ENCODE measurements at regions not wholly inside any gene's neighbourhood (a gene's known extent, or its start where the extent isn't known, plus 50 kb on each side); places are given as distances from the start of the nearest gene placed in this dataset.

DNA sequence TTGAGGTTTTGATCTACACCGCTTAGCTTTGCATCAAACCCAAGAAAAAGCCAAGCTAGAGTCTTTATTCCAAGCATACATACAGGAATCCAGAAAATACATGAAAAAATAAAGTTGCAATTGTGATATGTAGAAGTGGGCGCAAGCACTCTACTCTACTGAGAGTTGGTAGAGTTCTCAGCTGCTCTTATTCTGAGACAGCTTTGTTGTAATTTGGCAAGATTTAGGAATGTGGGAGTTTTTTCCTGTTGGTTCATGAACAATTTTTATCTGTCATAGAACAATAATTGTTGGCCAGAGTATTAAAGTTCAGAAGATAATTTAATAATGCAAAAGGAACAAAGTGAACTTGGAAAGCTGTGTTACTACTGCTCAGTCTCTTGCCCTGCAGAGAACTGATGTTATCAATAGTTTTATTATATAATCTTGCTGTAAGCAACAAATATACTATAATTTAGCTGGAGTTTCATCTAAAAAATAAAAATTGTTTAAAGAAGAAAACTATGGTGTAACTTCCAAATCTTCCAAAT lies 302.0 kb upstream of the RND3 start:
- ChIA-PET POLR2A (no interaction called here), CTCF (no interaction called here)
- no peak overlapping the region for H3K27ac ChIP-seq (ENCODE audit: low read depth, low read length)
- H3K27ac Mint-ChIP-seq, result no peak overlapping the region
- H3K4me1 ChIP-seq (ENCODE audit: control insufficient read depth in 2 of 2, insufficient read depth in 2 of 2, low read length in 2 of 2), result no peaks in the 10 kb centered on the region
- peaks cover 0 to 13% (median 0%) of the 10 kb centered on the region in 5 donors for H3K27me3 Mint-ChIP-seq
- ATAC-seq (no peak), DNase-seq (no peak)
- intact Hi-C loops (cut with micrococcal nuclease), result no loop called here
- no peaks in the 10 kb centered on the region for H3K36me3 ChIP-seq (ENCODE audit: control insufficient read depth in 2 of 3, insufficient read depth in 3 of 3, low read length in 3 of 3)
- peaks cover 0 to 4% (median 0%) of the 10 kb centered on the region in 3 experiments for H3K9me3 ChIP-seq (ENCODE audit: control insufficient read depth in 2 of 3, low read length in 3 of 3)
- no peak overlapping the region for H3K4me3 Mint-ChIP-seq
- H3K27me3 ChIP-seq (ENCODE audit: control insufficient read depth in 2 of 2, insufficient read depth in 2 of 2, low read length in 2 of 2), result no peaks in the 10 kb centered on the region
- no peaks in the 10 kb centered on the region for H3K36me3 Mint-ChIP-seq
- H3K4me3 ChIP-seq (ENCODE audit: low read length), result no peak overlapping the region
- no peaks in the 10 kb centered on the region for H3K4me1 Mint-ChIP-seq
- H3K9me3 Mint-ChIP-seq, result peaks cover 0 to 12% (median 4%) of the 10 kb centered on the region in 11 donors

DNA sequence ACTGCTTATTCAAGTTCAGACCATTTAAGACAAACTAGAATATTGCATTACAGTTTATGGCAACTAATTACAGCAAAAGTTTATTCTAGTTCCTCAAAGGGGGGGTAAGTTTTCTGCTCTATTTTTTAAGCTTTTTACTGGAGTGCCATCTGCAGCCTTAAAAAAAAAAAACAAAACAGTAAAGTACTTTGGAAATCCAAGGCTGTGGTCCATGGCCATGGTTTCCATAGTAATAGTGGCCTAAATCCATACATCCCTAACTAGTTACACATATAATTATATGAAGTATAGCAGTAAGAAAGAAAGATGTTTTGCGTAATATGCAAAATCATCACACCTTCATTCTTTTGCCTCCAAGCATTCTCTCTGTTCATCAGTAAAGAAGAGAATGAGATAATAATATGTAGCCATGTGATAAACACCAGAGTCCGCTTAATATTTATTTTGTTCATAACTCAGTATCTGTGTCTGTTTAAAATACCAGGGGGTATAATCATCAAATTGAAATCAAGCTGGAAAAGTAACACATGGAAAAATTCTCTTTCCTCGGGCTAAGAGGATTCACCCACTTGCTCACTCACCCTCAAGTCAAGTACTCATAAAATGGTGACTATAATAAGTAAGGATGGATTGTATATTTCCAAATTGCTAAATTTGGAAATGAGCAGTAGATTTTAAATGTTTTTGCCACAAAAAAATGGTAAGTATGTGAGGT lies 301.1 kb upstream of the RND3 start:
- no peak for ATAC-seq
- POLR2A ChIA-PET, result no interaction called here
- no peak overlapping the region for H3K4me3 Mint-ChIP-seq
- no peaks in the 10 kb centered on the region for H3K4me1 ChIP-seq (ENCODE audit: control insufficient read depth in 2 of 2, insufficient read depth in 2 of 2, low read length in 2 of 2)
- no peak overlapping the region for H3K27ac Mint-ChIP-seq
- H3K27me3 Mint-ChIP-seq, result peaks cover 0 to 8% (median 0%) of the 10 kb centered on the region in 5 donors
- H3K4me1 Mint-ChIP-seq, result no peaks in the 10 kb centered on the region
- no peaks in the 10 kb centered on the region for H3K27me3 ChIP-seq (ENCODE audit: control insufficient read depth in 2 of 2, insufficient read depth in 2 of 2, low read length in 2 of 2)
- peaks cover 0 to 4% (median 0%) of the 10 kb centered on the region in 3 experiments for H3K9me3 ChIP-seq (ENCODE audit: control insufficient read depth in 2 of 3, low read length in 3 of 3)
- H3K36me3 Mint-ChIP-seq, result no peaks in the 10 kb centered on the region
- peaks cover 0 to 12% (median 2%) of the 10 kb centered on the region in 11 donors for H3K9me3 Mint-ChIP-seq
- no peak for DNase-seq
- H3K4me3 ChIP-seq (ENCODE audit: low read length), result no peak overlapping the region
- H3K36me3 ChIP-seq (ENCODE audit: control insufficient read depth in 2 of 3, insufficient read depth in 3 of 3, low read length in 3 of 3), result no peaks in the 10 kb centered on the region
- intact Hi-C loops (cut with micrococcal nuclease), result no loop called here
- no peak overlapping the region for H3K27ac ChIP-seq (ENCODE audit: low read depth, low read length)
- CTCF ChIA-PET, result no interaction called here

DNA sequence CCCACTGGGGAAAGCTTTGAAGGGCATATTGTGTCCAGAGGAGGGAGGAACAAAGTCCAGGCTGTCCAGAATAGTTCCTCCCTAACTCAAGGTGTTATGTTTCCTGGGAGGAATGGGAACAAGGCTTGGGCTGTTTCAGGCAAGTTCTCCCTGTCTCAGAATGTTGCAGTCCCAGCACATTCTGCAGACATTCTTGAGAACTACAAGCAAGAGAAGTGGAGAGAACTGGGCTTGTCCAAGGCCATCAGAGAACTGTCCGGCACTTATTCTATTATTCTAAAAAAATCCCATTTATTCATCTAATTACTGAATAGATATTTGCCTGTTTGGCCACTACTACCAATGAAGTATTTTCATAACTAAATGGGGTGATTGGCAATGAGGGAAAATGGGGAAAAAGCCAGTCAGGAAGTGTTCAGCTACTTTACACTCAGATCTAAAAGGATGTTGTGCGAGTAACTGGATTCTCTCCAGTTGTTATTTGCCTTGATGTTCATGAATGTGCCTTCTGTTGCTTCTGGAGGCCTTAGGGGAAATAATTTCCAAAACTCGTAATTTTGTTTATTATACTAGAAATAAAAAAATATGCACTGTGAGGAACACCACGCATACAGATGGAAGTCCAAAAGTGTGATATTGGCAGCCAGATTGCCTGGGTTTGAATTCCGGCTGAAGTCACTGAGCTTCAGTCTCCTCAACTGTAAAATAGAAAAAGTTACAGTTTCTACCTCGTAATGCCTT lies 300.1 kb upstream of the RND3 start:
- Mint-ChIP-seq H3K4me3 (no peak overlapping the region), H3K27me3 (peaks cover 0 to 4% (median 0%) of the 10 kb centered on the region in 5 donors), H3K27ac (no peak overlapping the region), H3K36me3 (no peaks in the 10 kb centered on the region), H3K9me3 (peaks cover 0 to 12% (median 2%) of the 10 kb centered on the region in 11 donors), H3K4me1 (no peaks in the 10 kb centered on the region)
- H3K27ac ChIP-seq (ENCODE audit: low read depth, low read length), result no peak overlapping the region
- H3K4me3 ChIP-seq (ENCODE audit: low read length), result no peak overlapping the region
- CTCF ChIA-PET, result no interaction called here
- no peaks in the 10 kb centered on the region for H3K4me1 ChIP-seq (ENCODE audit: control insufficient read depth in 2 of 2, insufficient read depth in 2 of 2, low read length in 2 of 2)
- POLR2A ChIA-PET, result no interaction called here
- no peak for DNase-seq
- H3K27me3 ChIP-seq (ENCODE audit: control insufficient read depth in 2 of 2, insufficient read depth in 2 of 2, low read length in 2 of 2), result no peaks in the 10 kb centered on the region
- no peaks in the 10 kb centered on the region for H3K36me3 ChIP-seq (ENCODE audit: control insufficient read depth in 2 of 3, insufficient read depth in 3 of 3, low read length in 3 of 3)
- peaks cover 0 to 4% (median 0%) of the 10 kb centered on the region in 3 experiments for H3K9me3 ChIP-seq (ENCODE audit: control insufficient read depth in 2 of 3, low read length in 3 of 3)
- ATAC-seq, result no peak
- intact Hi-C loops (cut with micrococcal nuclease), result no loop called here

DNA sequence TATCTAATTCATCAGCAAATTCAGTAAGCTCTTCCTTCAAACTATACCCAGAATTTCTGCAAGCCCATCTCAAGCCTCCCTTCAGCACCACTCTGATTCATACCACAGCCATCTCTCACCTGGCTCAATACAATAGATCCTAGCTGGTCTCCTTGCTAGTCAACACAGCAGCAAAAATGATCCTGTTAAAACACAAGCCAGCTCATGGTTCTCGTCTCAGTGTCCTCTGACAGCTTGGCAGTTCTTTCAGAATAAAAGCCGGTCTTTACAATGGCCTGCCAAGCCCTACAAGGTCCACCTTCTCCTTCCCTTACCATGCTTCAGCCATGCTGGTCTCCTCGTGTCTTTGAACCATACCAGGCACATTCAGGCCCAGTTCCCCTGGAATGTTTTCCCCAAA lies 296.9 kb upstream of the RND3 start:
- H3K4me1 Mint-ChIP-seq, result no peaks in the 10 kb centered on the region
- CTCF ChIA-PET, result no interaction called here
- no peaks in the 10 kb centered on the region for H3K4me1 ChIP-seq (ENCODE audit: control insufficient read depth in 2 of 2, insufficient read depth in 2 of 2, low read length in 2 of 2)
- no peak overlapping the region for H3K4me3 Mint-ChIP-seq
- ATAC-seq, result no peak
- no peak overlapping the region for H3K4me3 ChIP-seq (ENCODE audit: low read length)
- intact Hi-C loops (cut with micrococcal nuclease), result no loop called here
- POLR2A ChIA-PET, result no interaction called here
- peaks cover 0 to 2% (median 0%) of the 10 kb centered on the region in 11 donors for H3K9me3 Mint-ChIP-seq
- H3K27me3 ChIP-seq (ENCODE audit: control insufficient read depth in 2 of 2, insufficient read depth in 2 of 2, low read length in 2 of 2), result no peaks in the 10 kb centered on the region
- no peaks in the 10 kb centered on the region for H3K27me3 Mint-ChIP-seq
- no peaks in the 10 kb centered on the region for H3K36me3 ChIP-seq (ENCODE audit: control insufficient read depth in 2 of 3, insufficient read depth in 3 of 3, low read length in 3 of 3)
- no peaks in the 10 kb centered on the region for H3K9me3 ChIP-seq (ENCODE audit: control insufficient read depth in 2 of 3, low read length in 3 of 3)
- no peak for DNase-seq
- H3K36me3 Mint-ChIP-seq, result no peaks in the 10 kb centered on the region
- no peak overlapping the region for H3K27ac Mint-ChIP-seq
- H3K27ac ChIP-seq (ENCODE audit: low read depth, low read length), result no peak overlapping the region

DNA sequence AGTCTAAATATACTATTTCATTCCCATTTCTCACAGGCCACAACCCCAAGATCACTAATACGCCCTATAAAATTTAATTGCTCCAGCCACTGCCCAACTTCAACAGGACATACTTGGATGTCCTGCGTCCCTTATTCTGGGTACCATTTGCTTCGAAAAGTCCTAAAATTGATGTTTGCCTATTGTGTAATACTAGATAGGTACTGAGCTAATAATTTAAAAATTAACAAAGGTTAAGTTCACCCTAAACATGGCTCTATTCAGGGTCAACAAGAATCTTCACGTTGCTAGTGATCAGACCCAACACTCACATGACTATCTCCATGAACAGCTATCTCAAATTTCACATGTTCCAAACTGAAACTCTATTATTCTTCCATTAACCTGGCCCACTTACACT lies 296.4 kb upstream of the RND3 start:
- Histone ChIP-seq H3K27me3 (ENCODE audit: control insufficient read depth in 2 of 2, insufficient read depth in 2 of 2, low read length in 2 of 2) (no peaks in the 10 kb centered on the region), H3K4me3 (ENCODE audit: low read length) (no peak overlapping the region), H3K27ac (ENCODE audit: low read depth, low read length) (no peak overlapping the region), H3K9me3 (ENCODE audit: control insufficient read depth in 2 of 3, low read length in 3 of 3) (no peaks in the 10 kb centered on the region), H3K36me3 (ENCODE audit: control insufficient read depth in 2 of 3, insufficient read depth in 3 of 3, low read length in 3 of 3) (no peaks in the 10 kb centered on the region), H3K4me1 (ENCODE audit: control insufficient read depth in 2 of 2, insufficient read depth in 2 of 2, low read length in 2 of 2) (no peaks in the 10 kb centered on the region)
- no peaks in the 10 kb centered on the region for H3K36me3 Mint-ChIP-seq
- ChIA-PET POLR2A (no interaction called here), CTCF (no interaction called here)
- H3K4me1 Mint-ChIP-seq, result no peaks in the 10 kb centered on the region
- intact Hi-C loops (cut with micrococcal nuclease), result no loop called here
- no peaks in the 10 kb centered on the region for H3K9me3 Mint-ChIP-seq
- ATAC-seq (no peak), DNase-seq (no peak)
- H3K27me3 Mint-ChIP-seq, result no peaks in the 10 kb centered on the region
- peak overlapping the region in 1 of 10 donors; percentile 11 for H3K4me3 Mint-ChIP-seq
- H3K27ac Mint-ChIP-seq, result no peak overlapping the region

DNA sequence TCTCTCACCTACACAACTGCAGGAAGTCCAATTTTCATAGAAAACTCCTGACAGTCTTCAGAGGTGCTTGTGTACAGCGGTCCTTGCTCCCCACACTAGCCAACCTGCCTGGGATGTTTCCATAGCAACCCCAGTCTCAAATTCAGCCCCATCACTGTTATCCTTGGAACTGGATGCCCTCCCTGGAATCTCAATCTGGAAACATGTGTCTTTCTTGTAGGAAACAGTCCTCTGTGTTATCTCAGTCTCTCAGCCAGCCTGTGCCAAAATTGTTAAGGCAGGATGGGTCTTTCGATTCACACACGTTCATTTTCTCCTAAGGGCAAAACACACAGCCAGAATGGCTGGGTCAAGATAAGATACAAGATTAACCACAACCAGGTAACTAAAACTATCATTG lies 295.5 kb upstream of the RND3 start:
- no peaks in the 10 kb centered on the region for H3K27me3 Mint-ChIP-seq
- no peak overlapping the region for H3K4me3 Mint-ChIP-seq

DNA sequence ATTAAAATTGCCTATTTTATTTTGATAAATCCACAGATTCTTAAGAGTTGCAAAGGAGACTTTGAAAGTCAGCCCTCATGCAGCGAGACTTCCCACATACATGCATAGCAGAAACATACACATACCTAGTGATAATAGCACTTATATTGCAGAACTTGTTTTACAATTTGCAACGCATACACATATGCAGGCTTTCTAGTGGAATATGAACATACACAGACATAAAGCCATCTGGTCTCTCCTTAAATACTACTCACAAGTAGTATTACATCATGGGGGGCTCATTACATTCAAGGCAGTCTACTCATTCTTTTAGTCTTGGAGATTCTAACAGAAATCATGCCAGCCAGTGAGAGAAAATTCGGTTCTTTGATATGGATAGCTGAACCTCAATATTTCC lies 295.1 kb upstream of the RND3 start:
- ATAC-seq, result no peak
- H3K4me3 Mint-ChIP-seq, result no peak overlapping the region

More for the DNA sequence above, 295.5 kb upstream of the RND3 start:
- Histone ChIP-seq H3K4me1 (ENCODE audit: control insufficient read depth in 2 of 2, insufficient read depth in 2 of 2, low read length in 2 of 2) (no peaks in the 10 kb centered on the region), H3K9me3 (ENCODE audit: control insufficient read depth in 2 of 3, low read length in 3 of 3) (no peaks in the 10 kb centered on the region), H3K36me3 (ENCODE audit: control insufficient read depth in 2 of 3, insufficient read depth in 3 of 3, low read length in 3 of 3) (no peaks in the 10 kb centered on the region), H3K27ac (ENCODE audit: low read depth, low read length) (no peak overlapping the region), H3K27me3 (ENCODE audit: control insufficient read depth in 2 of 2, insufficient read depth in 2 of 2, low read length in 2 of 2) (no peaks in the 10 kb centered on the region), H3K4me3 (ENCODE audit: low read length) (no peak overlapping the region)
- ChIA-PET POLR2A (no interaction called here), CTCF (no interaction called here)
- DNase-seq, result no peak
- Mint-ChIP-seq H3K36me3 (no peaks in the 10 kb centered on the region), H3K4me1 (no peaks in the 10 kb centered on the region), H3K9me3 (no peaks in the 10 kb centered on the region), H3K27ac (no peak overlapping the region)
- ATAC-seq, result no peak
- intact Hi-C loops (cut with micrococcal nuclease), result no loop called here

More for the DNA sequence above, 295.1 kb upstream of the RND3 start:
- Mint-ChIP-seq H3K27ac (no peak overlapping the region), H3K36me3 (no peaks in the 10 kb centered on the region), H3K27me3 (no peaks in the 10 kb centered on the region), H3K9me3 (no peaks in the 10 kb centered on the region), H3K4me1 (no peaks in the 10 kb centered on the region)
- Histone ChIP-seq H3K27ac (ENCODE audit: low read depth, low read length) (no peak overlapping the region), H3K36me3 (ENCODE audit: control insufficient read depth in 2 of 3, insufficient read depth in 3 of 3, low read length in 3 of 3) (no peaks in the 10 kb centered on the region), H3K4me3 (ENCODE audit: low read length) (no peak overlapping the region), H3K4me1 (ENCODE audit: control insufficient read depth in 2 of 2, insufficient read depth in 2 of 2, low read length in 2 of 2) (no peaks in the 10 kb centered on the region), H3K27me3 (ENCODE audit: control insufficient read depth in 2 of 2, insufficient read depth in 2 of 2, low read length in 2 of 2) (no peaks in the 10 kb centered on the region), H3K9me3 (ENCODE audit: control insufficient read depth in 2 of 3, low read length in 3 of 3) (no peaks in the 10 kb centered on the region)
- ChIA-PET CTCF (no interaction called here), POLR2A (no interaction called here)
- intact Hi-C loops (cut with micrococcal nuclease), result no loop called here
- no peak for DNase-seq

All from naive thymus-derived CD4-positive, alpha-beta T cell (primary cell).